A549 (cell line): ENCODE measurements at regions not wholly inside any gene's neighbourhood (a gene's known extent, or its start where the extent isn't known, plus 50 kb on each side); places are given as distances from the start of the nearest gene placed in this dataset.

Experiments used
- ATAC-seq, 2 experiments: fragments of 200-7000 bp in 1 of 2; fragments of >200 bp in 1 of 2; cut with Nextera tagmentation in 1 of 2; cut with Tn5 transposase in 1 of 2; 3 replicates each; pipeline versions ENCODE4 v1.8.0 to v1.9.1; 2018 to 2020; ENCODE audit warnings: mild to moderate bottlenecking in 1 of 2, moderate library complexity in 1 of 2
- CTCF ChIA-PET: fragments of 300-600 bp; sonication (Branson Sonifier 250); formaldehyde crosslinking; extraction: SDS; loops from one replicate; lab custom pipeline; 2021; ENCODE audit warnings: antibody characterized with exemption, inconsistent platforms; lab: Yijun Ruan, JAX
- POLR2A ChIA-PET: fragments of 350-600 bp; formaldehyde crosslinking; extraction: SDS; loops from one replicate; lab custom pipeline; 2021; ENCODE audit warnings: antibody characterized with exemption, inconsistent platforms; lab: Yijun Ruan, JAX
- DNase-seq, 2 experiments: peaks; one replicate each; pipeline versions ENCODE4 v3.0.0 to v3.0.0-alpha.2; 2011 to 2016; ENCODE audit warnings: low read depth in 1 of 2, low spot score in 1 of 2
- FAIRE-seq: peaks from 2 replicates; lab custom pipeline; 2011; peaks lifted over from hg19 to GRCh38; lab: Jason Lieb, UNC
- H3K27ac ChIP-seq, 2 experiments: fragments of >200 bp; sonication (Bioruptor Twin); formaldehyde crosslinking; 3 replicates each; pipeline ENCODE4 v1.5.1; 2016 to 2017
- H3K4me1 ChIP-seq: fragments of >200 bp; sonication (Bioruptor Twin); formaldehyde crosslinking; 3 replicates; pipeline ENCODE4 v1.6.1; 2016
- H3K4me2 ChIP-seq: fragments of >200 bp; sonication (Bioruptor Twin); formaldehyde crosslinking; 3 replicates; pipeline ENCODE4 v1.6.1; 2016
- H3K4me3 ChIP-seq: fragments of >200 bp; sonication (Bioruptor Twin); formaldehyde crosslinking; 3 replicates; pipeline ENCODE4 v1.5.1; 2016
- H3K9me3 ChIP-seq: fragments of >200 bp; sonication (Bioruptor Twin); formaldehyde crosslinking; 3 replicates; pipeline ENCODE4 v1.6.1; 2016
- CBX2 ChIP-seq: fragments of 200-600 bp; sonication (generic); IDR thresholded peaks from 2 replicates; pipeline ENCODE4 v1.6.1; 2016; ENCODE audit warnings: low read depth, mild to moderate bottlenecking, borderline replicate concordance
- CBX8 ChIP-seq: fragments of 200-600 bp; sonication (generic); IDR thresholded peaks from 2 replicates; pipeline ENCODE4 v1.6.1; 2016
- CEBPB ChIP-seq, 2 experiments: fragments of >200 bp in 1 of 2; sonication (Bioruptor Twin) in 1 of 2; formaldehyde crosslinking in 1 of 2; IDR thresholded peaks; 2 replicates each; pipeline ENCODE4 v1.6.1; 2012 to 2016
- EHF ChIP-seq: fragments of 250-450 bp; sonication (Bioruptor Pico); IDR thresholded peaks from 2 replicates; pipeline ENCODE4 v1.5.0; 2020; ENCODE audit warnings: mild to moderate bottlenecking
- EHMT2 ChIP-seq: fragments of 200-600 bp; sonication (generic); IDR thresholded peaks from 2 replicates; pipeline ENCODE4 v1.6.1; 2016; ENCODE audit warnings: antibody characterized with exemption, low read depth, mild to moderate bottlenecking, moderate library complexity
- ESRRA ChIP-seq: fragments of 150-350 bp; IDR thresholded peaks from 2 replicates; pipeline ENCODE4 v1.6.1; 2014; ENCODE audit warnings: mild to moderate bottlenecking, low read length, borderline replicate concordance
- HDAC2 ChIP-seq: fragments of 200-600 bp; sonication (generic); IDR thresholded peaks from 2 replicates; pipeline ENCODE4 v1.6.1; 2016
- HES2 ChIP-seq: fragments of >200 bp; sonication (Bioruptor Twin); formaldehyde crosslinking; IDR thresholded peaks from 2 replicates; pipeline ENCODE4 v1.6.1; 2016
- HOXB5 ChIP-seq: fragments of 250-450 bp; sonication (Bioruptor Pico); IDR thresholded peaks from 2 replicates; pipeline ENCODE4 v1.5.0; 2020; ENCODE audit warnings: mild to moderate bottlenecking, moderate library complexity
- JUN ChIP-seq, 2 experiments: fragments of >200 bp; sonication (Bioruptor Twin); formaldehyde crosslinking; IDR thresholded peaks; 2 replicates in 1 of 2; 3 replicates in 1 of 2; pipeline ENCODE4 v1.6.1; 2016 to 2017
- KDM1A ChIP-seq: fragments of 200-600 bp; sonication (generic); IDR thresholded peaks from 2 replicates; pipeline ENCODE4 v1.6.1; 2016; ENCODE audit warnings: low read depth, mild to moderate bottlenecking
- KDM5A ChIP-seq: fragments of 200-600 bp; sonication (generic); IDR thresholded peaks from 2 replicates; pipeline ENCODE4 v1.6.1; 2016; ENCODE audit warnings: antibody characterized with exemption, mild to moderate bottlenecking
- MAZ ChIP-seq: fragments of 150-350 bp; IDR thresholded peaks from 2 replicates; pipeline ENCODE4 v1.6.1; 2014; ENCODE audit warnings: antibody characterized with exemption, low read depth, low read length, borderline replicate concordance
- NPAS2 ChIP-seq: fragments of 250-450 bp; sonication (Bioruptor Pico); IDR thresholded peaks from 2 replicates; pipeline ENCODE4 v1.8.0; 2022; ENCODE audit warnings: mild to moderate bottlenecking, moderate library complexity, borderline replicate concordance
- NR3C1 ChIP-seq: fragments of >200 bp; sonication (Bioruptor Twin); formaldehyde crosslinking; IDR thresholded peaks from 3 replicates; pipeline ENCODE4 v1.6.1; 2017
- PHF8 ChIP-seq: fragments of 200-600 bp; sonication (generic); IDR thresholded peaks from 2 replicates; pipeline ENCODE4 v1.6.1; 2016; ENCODE audit warnings: low read depth, mild to moderate bottlenecking, antibody characterized with exemption, moderate library complexity, borderline replicate concordance
- POLR2A ChIP-seq: IDR thresholded peaks from 2 replicates; pipeline ENCODE4 v1.6.1; 2012; ENCODE audit warnings: mild to moderate bottlenecking, low read length
- RAD21 ChIP-seq, 2 experiments: fragments of >200 bp in 1 of 2; sonication (Bioruptor Twin) in 1 of 2; formaldehyde crosslinking in 1 of 2; IDR thresholded peaks in 1 of 2; conservative IDR thresholded peaks in 1 of 2; 2 replicates in 1 of 2; 3 replicates in 1 of 2; pipeline ENCODE4 v1.6.1; 2012 to 2018; ENCODE audit warnings: inconsistent platforms in 1 of 2
- RCOR1 ChIP-seq: fragments of 150-350 bp; IDR thresholded peaks from 2 replicates; pipeline ENCODE4 v1.6.1; 2014; ENCODE audit warnings: antibody characterized with exemption, low read length, low read depth
- RNF2 ChIP-seq: fragments of 200-600 bp; sonication (generic); IDR thresholded peaks from 2 replicates; pipeline ENCODE4 v1.6.1; 2016; ENCODE audit warnings: low read depth, mild to moderate bottlenecking, antibody characterized with exemption, moderate library complexity, borderline replicate concordance
- SREBF2 ChIP-seq: fragments of 450-650 bp; IDR thresholded peaks from 2 replicates; pipeline ENCODE4 v1.6.1; 2014; ENCODE audit warnings: mild to moderate bottlenecking, moderate library complexity
- TFCP2L1 ChIP-seq: fragments of 250-450 bp; sonication (Bioruptor Pico); IDR thresholded peaks from 2 replicates; pipeline ENCODE4 v1.5.0; 2021; ENCODE audit warnings: mild to moderate bottlenecking
- TP53 ChIP-seq: fragments of 250-450 bp; sonication (Bioruptor Pico); IDR thresholded peaks from 2 replicates; pipeline ENCODE4 v1.5.0; 2021; ENCODE audit warnings: mild to moderate bottlenecking, moderate library complexity
- ZC3H11A ChIP-seq: fragments of 450-650 bp; IDR thresholded peaks from 2 replicates; pipeline ENCODE4 v1.6.1; 2014; ENCODE audit warnings: antibody characterized with exemption, mild to moderate bottlenecking
- ZFP36 ChIP-seq: fragments of 450-650 bp; IDR thresholded peaks from 2 replicates; pipeline ENCODE4 v1.6.1; 2014; ENCODE audit warnings: borderline replicate concordance; ENCODE audit not compliant: partially characterized antibody
- ZNF302 ChIP-seq: fragments of 250-450 bp; sonication (Bioruptor Pico); IDR thresholded peaks from 2 replicates; pipeline ENCODE4 v1.9.0; 2021; ENCODE audit warnings: inconsistent platforms, mild to moderate bottlenecking, moderate library complexity
- ZSCAN20 ChIP-seq: fragments of 250-450 bp; sonication (Bioruptor Pico); IDR thresholded peaks from 2 replicates; pipeline ENCODE4 v1.8.0; 2022; ENCODE audit warnings: mild to moderate bottlenecking, moderate library complexity
- WGBS: methylation state at CpG from one replicate; pipeline ENCODE4 v1.1.6; 2017; ENCODE audit errors: missing lambda C conversion rate; 5-methylcytosine and 5-hydroxymethylcytosine counted together
- TF ChIP-seq, protein P1 (sequence below): fragments of 150-350 bp; IDR thresholded peaks from 2 replicates; pipeline ENCODE4 v1.6.1; 2014; ENCODE audit warnings: low read depth, mild to moderate bottlenecking, low read length
- TF ChIP-seq, protein P2 (sequence below): fragments of 250-450 bp; sonication (Bioruptor Pico); IDR thresholded peaks from 2 replicates; pipeline ENCODE4 v1.5.0; 2020; ENCODE audit warnings: low read depth, mild to moderate bottlenecking, moderate library complexity
- TF ChIP-seq, protein P3 (sequence below): fragments of >200 bp; sonication (Bioruptor Twin); formaldehyde crosslinking; IDR thresholded peaks from 3 replicates; pipeline ENCODE4 v1.5.1; 2016

- TF ChIP-seq SREBF2 (no peak), TFCP2L1 (CRISPR knock-in tag) (no peak), JUN (IDR thresholded peaks at IDR 0.05) (no peak), MAZ (no peak), ZSCAN20 (no peak), ZNF302 (CRISPR knock-in tag) (no peak), HOXB5 (CRISPR knock-in tag) (no peak), POLR2A (no peak), ESRRA (no peak), HDAC2 (no peak), RAD21 (conservative IDR thresholded peaks at IDR 0.05 in 1 of 2, IDR thresholded peaks at IDR 0.05 in 1 of 2) (no peak), KDM1A (no peak)
- TF ChIP-seq, protein P1, sequence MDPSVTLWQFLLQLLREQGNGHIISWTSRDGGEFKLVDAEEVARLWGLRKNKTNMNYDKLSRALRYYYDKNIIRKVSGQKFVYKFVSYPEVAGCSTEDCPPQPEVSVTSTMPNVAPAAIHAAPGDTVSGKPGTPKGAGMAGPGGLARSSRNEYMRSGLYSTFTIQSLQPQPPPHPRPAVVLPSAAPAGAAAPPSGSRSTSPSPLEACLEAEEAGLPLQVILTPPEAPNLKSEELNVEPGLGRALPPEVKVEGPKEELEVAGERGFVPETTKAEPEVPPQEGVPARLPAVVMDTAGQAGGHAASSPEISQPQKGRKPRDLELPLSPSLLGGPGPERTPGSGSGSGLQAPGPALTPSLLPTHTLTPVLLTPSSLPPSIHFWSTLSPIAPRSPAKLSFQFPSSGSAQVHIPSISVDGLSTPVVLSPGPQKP, result no peak
- Histone ChIP-seq H3K4me1 (no peaks in the 10 kb centered on the region), H3K4me2 (no peak overlapping the region), H3K27ac (no peak overlapping the region), H3K9me3 (no peaks in the 10 kb centered on the region), H3K4me3 (no peak overlapping the region)
- ChIA-PET CTCF (interaction anchor here (0.6 to 1.6 kb wide), 3 partner anchors 10 to 1142 kb away, joined by 3 to 5 read pairs (median 4); no protein-coding TSS in a partner anchor), POLR2A (no interaction called here)
- FAIRE-seq (no peak), ATAC-seq (no peak), DNase-seq (no peak)
- WGBS, result 34% methylated on average over 3 of the region's 3 CpGs
Measured at GRCh38 chr10:24153537-24153936, 55.4 kb upstream of the KIAA1217 start.

DNA sequence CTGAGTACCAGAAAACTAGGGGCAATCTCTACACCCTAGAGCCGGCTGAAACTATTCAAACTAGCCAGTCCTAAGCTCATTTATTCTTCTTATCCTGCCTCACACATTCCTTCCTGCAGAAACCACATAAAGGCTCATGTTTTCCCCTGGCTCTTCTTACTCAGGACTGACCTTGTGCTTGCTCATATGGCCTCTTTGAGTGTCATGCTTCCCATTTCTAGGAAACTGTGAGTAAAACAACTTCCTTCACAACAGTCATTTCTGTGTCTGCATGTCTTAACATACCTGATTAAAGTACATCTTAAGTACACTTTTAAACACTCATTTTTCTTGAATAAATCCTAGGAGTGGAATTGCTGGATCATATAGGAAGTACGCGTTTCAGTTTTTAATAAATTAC lies 52.3 kb upstream of the KIAA1217 start:
- H3K9me3 ChIP-seq, result no peaks in the 10 kb centered on the region
- ATAC-seq (no peak), FAIRE-seq (no peak), DNase-seq (no peak)
- no peaks in the 10 kb centered on the region for H3K4me1 ChIP-seq
- WGBS, result 40% methylated on average over 3 of the region's 3 CpGs
- H3K4me3 ChIP-seq, result no peak overlapping the region
- H3K4me2 ChIP-seq, result no peak overlapping the region
- ChIA-PET POLR2A (no interaction called here), CTCF (no interaction called here)
- no peak overlapping the region for H3K27ac ChIP-seq
- no peak for TF ChIP-seq NR3C1
- TF ChIP-seq, protein P2, sequence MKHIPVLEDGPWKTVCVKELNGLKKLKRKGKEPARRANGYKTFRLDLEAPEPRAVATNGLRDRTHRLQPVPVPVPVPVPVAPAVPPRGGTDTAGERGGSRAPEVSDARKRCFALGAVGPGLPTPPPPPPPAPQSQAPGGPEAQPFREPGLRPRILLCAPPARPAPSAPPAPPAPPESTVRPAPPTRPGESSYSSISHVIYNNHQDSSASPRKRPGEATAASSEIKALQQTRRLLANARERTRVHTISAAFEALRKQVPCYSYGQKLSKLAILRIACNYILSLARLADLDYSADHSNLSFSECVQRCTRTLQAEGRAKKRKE (CRISPR knock-in tag), result no peak
- no peak for TF ChIP-seq HES2
- no peak for TF ChIP-seq ZC3H11A
- no peak for TF ChIP-seq KDM5A
- no peak for TF ChIP-seq RNF2
- no peak for TF ChIP-seq CBX8
- TF ChIP-seq ZFP36, result no peak
- no peak for TF ChIP-seq TP53 (CRISPR knock-in tag)
- TF ChIP-seq, protein P3, sequence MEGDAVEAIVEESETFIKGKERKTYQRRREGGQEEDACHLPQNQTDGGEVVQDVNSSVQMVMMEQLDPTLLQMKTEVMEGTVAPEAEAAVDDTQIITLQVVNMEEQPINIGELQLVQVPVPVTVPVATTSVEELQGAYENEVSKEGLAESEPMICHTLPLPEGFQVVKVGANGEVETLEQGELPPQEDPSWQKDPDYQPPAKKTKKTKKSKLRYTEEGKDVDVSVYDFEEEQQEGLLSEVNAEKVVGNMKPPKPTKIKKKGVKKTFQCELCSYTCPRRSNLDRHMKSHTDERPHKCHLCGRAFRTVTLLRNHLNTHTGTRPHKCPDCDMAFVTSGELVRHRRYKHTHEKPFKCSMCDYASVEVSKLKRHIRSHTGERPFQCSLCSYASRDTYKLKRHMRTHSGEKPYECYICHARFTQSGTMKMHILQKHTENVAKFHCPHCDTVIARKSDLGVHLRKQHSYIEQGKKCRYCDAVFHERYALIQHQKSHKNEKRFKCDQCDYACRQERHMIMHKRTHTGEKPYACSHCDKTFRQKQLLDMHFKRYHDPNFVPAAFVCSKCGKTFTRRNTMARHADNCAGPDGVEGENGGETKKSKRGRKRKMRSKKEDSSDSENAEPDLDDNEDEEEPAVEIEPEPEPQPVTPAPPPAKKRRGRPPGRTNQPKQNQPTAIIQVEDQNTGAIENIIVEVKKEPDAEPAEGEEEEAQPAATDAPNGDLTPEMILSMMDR, result no peak
- TF ChIP-seq EHMT2, result no peak
- TF ChIP-seq CEBPB (IDR thresholded peaks at IDR 0.05), result no peak
- no peak for TF ChIP-seq JUN (IDR thresholded peaks at IDR 0.05)
- TF ChIP-seq PHF8, result no peak
- TF ChIP-seq ZNF302 (CRISPR knock-in tag), result no peak
- no peak for TF ChIP-seq EHF (CRISPR knock-in tag)
- TF ChIP-seq CBX2, result no peak
- TF ChIP-seq NPAS2 (CRISPR knock-in tag), result no peak
- no peak for TF ChIP-seq RCOR1
- TF ChIP-seq, all 56 proteins: peak for 0
